ENCODE measurements at regions not wholly inside any gene's neighbourhood (a gene's known extent, or its start where the extent isn't known, plus 50 kb on each side); places are given as distances from the start of the nearest gene placed in this dataset.

GRCh38 chr7:52005613-52006012 lies 689.0 kb upstream of the COBL start:
- no peak for TF ChIP-seq POLR2AphosphoS5 (IDR thresholded peaks at IDR 0.05; ENCODE audit: borderline replicate concordance, low read depth, low read length)
- no peak for TF ChIP-seq EZH2 (IDR thresholded peaks at IDR 0.05)
